K562 (cell line): ENCODE measurements at regions not wholly inside any gene's neighbourhood (a gene's known extent, or its start where the extent isn't known, plus 50 kb on each side); places are given as distances from the start of the nearest gene placed in this dataset.

ENCODE experiments used
- ATAC-seq: fragments of 200-7000 bp; cut with Tn5 transposase; 3 replicates; pipeline ENCODE4 v1.9.1; 2020; ENCODE audit warnings: moderate library complexity
- BruUV-seq: library from RNA; stranded (reverse); fragments of 400-500 nt; replicated peaks from 2 replicates; lab custom pipeline; 2021; lab: Mats Ljungman, UMichigan
- CTCF ChIA-PET: fragments of 300-600 bp; formaldehyde crosslinking; extraction: SDS; loops from one replicate; lab custom pipeline; 2021; ENCODE audit warnings: low intra/inter-chr PET ratio; lab: Yijun Ruan, JAX
- POLR2A ChIA-PET: fragments of 300-600, 350-650 bp; sonication (Branson Sonifier 250); formaldehyde crosslinking; extraction: SDS; loops from one replicate; lab custom pipeline; 2021; ENCODE audit warnings: antibody characterized with exemption, inconsistent platforms; lab: Yijun Ruan, JAX
- DNase-seq, 4 experiments: peaks; one replicate each; pipeline versions ENCODE4 v3.0.0 to v3.0.0-alpha.2; 2011 to 2018; ENCODE audit warnings: low spot score in 3 of 4, mixed read lengths in 3 of 4; ENCODE audit errors: extremely low read depth in 1 of 4
- FAIRE-seq: peaks from 2 replicates; lab custom pipeline; 2011; peaks lifted over from hg19 to GRCh38; lab: Jason Lieb, UNC
- H2AFZ ChIP-seq: 2 replicates; pipeline ENCODE4 v1.6.0; 2011; ENCODE audit warnings: low read depth, low read length, control low read depth, inconsistent platforms
- H3K27ac ChIP-seq: fragments of 200-600 bp; 3 replicates; pipeline ENCODE4 v1.8.0; 2011; ENCODE audit warnings: low read depth, mild to moderate bottlenecking, control low read depth, inconsistent platforms, low read length, moderate library complexity, mixed read lengths; ENCODE audit errors: extremely low read depth
- H3K27me3 ChIP-seq, 2 experiments: fragments of 300-600 bp in 1 of 2; 2 replicates in 1 of 2; 3 replicates in 1 of 2; pipeline versions ENCODE4 v1.6.0 to v1.8.0; 2011; ENCODE audit warnings: inconsistent platforms in 2 of 2, low read length in 2 of 2, mild to moderate bottlenecking in 1 of 2, mixed read lengths in 1 of 2, moderate library complexity in 1 of 2; ENCODE audit not compliant: control insufficient read depth in 2 of 2, insufficient read depth in 2 of 2
- H3K36me3 ChIP-seq: fragments of 300-600 bp; 3 replicates; pipeline ENCODE4 v1.8.0; 2011; ENCODE audit warnings: mild to moderate bottlenecking, low read length, inconsistent platforms; ENCODE audit not compliant: control insufficient read depth, insufficient read depth
- H3K4me1 ChIP-seq, 2 experiments: fragments of 200-600 bp in 1 of 2; replicated peaks in 1 of 2; 2 replicates in 1 of 2; 3 replicates in 1 of 2; pipeline versions ENCODE4 v1.5.1 to v1.8.0; 2011; ENCODE audit warnings: inconsistent platforms in 2 of 2, low read length in 2 of 2, mild to moderate bottlenecking in 1 of 2, mixed read lengths in 1 of 2, moderate library complexity in 1 of 2; ENCODE audit not compliant: control insufficient read depth in 2 of 2, insufficient read depth in 2 of 2
- H3K4me2 ChIP-seq: 2 replicates; pipeline ENCODE4 v1.6.1; 2011; ENCODE audit warnings: low read length, control low read depth, inconsistent platforms, mixed read lengths; ENCODE audit not compliant: insufficient read depth
- H3K4me3 ChIP-seq: fragments of 200-600 bp; sonication (generic), shearing (Covaris generic); 2 replicates; pipeline ENCODE4 v1.5.1; 2016; ENCODE audit warnings: control low read depth, inconsistent platforms
- H3K79me2 ChIP-seq: fragments of 200-600 bp; 3 replicates; pipeline ENCODE4 v1.8.0; 2011; ENCODE audit warnings: low read length, inconsistent platforms; ENCODE audit not compliant: control insufficient read depth, insufficient read depth
- H3K9ac ChIP-seq, 2 experiments: 2 replicates each; pipeline versions ENCODE4 v1.6.0 to v1.6.1; 2011; ENCODE audit warnings: low read depth in 2 of 2, low read length in 2 of 2, control low read depth in 1 of 2, inconsistent platforms in 1 of 2, mild to moderate bottlenecking in 1 of 2, mixed read lengths in 1 of 2; ENCODE audit not compliant: insufficient read depth in 1 of 2
- H3K9me1 ChIP-seq: one replicate; pipeline ENCODE4 v1.6.0; 2011; ENCODE audit warnings: inconsistent platforms, mild to moderate bottlenecking, low read length, moderate library complexity; ENCODE audit not compliant: control insufficient read depth, insufficient read depth
- H3K9me3 ChIP-seq: replicated peaks from 2 replicates; pipeline ENCODE4 v1.5.1; 2011; ENCODE audit warnings: low read depth, low read length, inconsistent platforms; ENCODE audit not compliant: control insufficient read depth, insufficient read depth
- H4K20me1 ChIP-seq: replicated peaks from 2 replicates; pipeline ENCODE4 v1.6.1; 2011; ENCODE audit warnings: low read length, inconsistent platforms, mixed read lengths; ENCODE audit not compliant: control insufficient read depth, insufficient read depth
- NCOA1 ChIP-seq: fragments of 450-650 bp; IDR thresholded peaks from 2 replicates; pipeline ENCODE4 v1.6.1; 2016; ENCODE audit warnings: low read depth
- NFXL1 ChIP-seq: fragments of 450-650 bp; formaldehyde crosslinking; IDR thresholded peaks from 2 replicates; pipeline ENCODE4 v1.4.0; 2021; ENCODE audit warnings: mild to moderate bottlenecking
- PHB ChIP-seq: fragments of 250-450 bp; sonication (Bioruptor Pico); IDR thresholded peaks from 2 replicates; pipeline ENCODE4 v1.5.0; 2021
- ZNF431 ChIP-seq: sonication (generic); formaldehyde crosslinking; IDR thresholded peaks from 2 replicates; pipeline ENCODE4 v1.8.0; 2022; ENCODE audit warnings: mild to moderate bottlenecking, missing genetic modification reagents
- ZNF444 ChIP-seq: fragments of 250-450 bp; sonication (Bioruptor Pico); IDR thresholded peaks from 2 replicates; pipeline ENCODE4 v1.4.0; 2020; ENCODE audit warnings: mild to moderate bottlenecking, moderate library complexity
- WGBS: fragments of 100-300 bp; shearing (Covaris generic); methylation state at CpG from one replicate; pipeline ENCODE4 v1.1.6; 2016; ENCODE audit warnings: low coverage, mixed read lengths; ENCODE audit not compliant: insufficient coverage; ENCODE audit errors: missing lambda C conversion rate; 5-methylcytosine and 5-hydroxymethylcytosine counted together
- in situ Hi-C: fragments of 300-500 bp; cut with MboI; formaldehyde crosslinking; loops from 4 replicates; pipeline ENCODE4 v1.15.0; 2018; ENCODE audit warnings: inconsistent platforms, mixed read lengths
- intact Hi-C: fragments of 100-400 bp; cut with micrococcal nuclease; formaldehyde crosslinking; loops from 2 replicates; pipeline ENCODE4 v1.14.2; 2022
- TF ChIP-seq, protein P1 (sequence below), 3 experiments: fragments of 200-800 bp in 1 of 3; sonication (Bioruptor generic) in 1 of 3; sonication (generic) in 1 of 3; formaldehyde crosslinking in 1 of 3; IDR thresholded peaks; 2 replicates each; pipeline versions ENCODE4 v1.6.1 to v1.8.0; 2016 to 2022; ENCODE audit warnings: mild to moderate bottlenecking in 2 of 3, missing compliant biosample characterization in 2 of 3, missing genetic modification characterization in 2 of 3, missing genetic modification reagents in 1 of 3
- TF ChIP-seq, protein P2 (sequence below): sonication (generic); formaldehyde crosslinking; IDR thresholded peaks from 2 replicates; pipeline ENCODE4 v1.8.1; 2022; ENCODE audit warnings: missing genetic modification reagents
- TF ChIP-seq, protein P3 (sequence below): fragments of 200-800 bp; sonication (Bioruptor generic); IDR thresholded peaks from 2 replicates; pipeline ENCODE4 v1.6.1; 2016; ENCODE audit warnings: missing genetic modification characterization, missing compliant biosample characterization

DNA sequence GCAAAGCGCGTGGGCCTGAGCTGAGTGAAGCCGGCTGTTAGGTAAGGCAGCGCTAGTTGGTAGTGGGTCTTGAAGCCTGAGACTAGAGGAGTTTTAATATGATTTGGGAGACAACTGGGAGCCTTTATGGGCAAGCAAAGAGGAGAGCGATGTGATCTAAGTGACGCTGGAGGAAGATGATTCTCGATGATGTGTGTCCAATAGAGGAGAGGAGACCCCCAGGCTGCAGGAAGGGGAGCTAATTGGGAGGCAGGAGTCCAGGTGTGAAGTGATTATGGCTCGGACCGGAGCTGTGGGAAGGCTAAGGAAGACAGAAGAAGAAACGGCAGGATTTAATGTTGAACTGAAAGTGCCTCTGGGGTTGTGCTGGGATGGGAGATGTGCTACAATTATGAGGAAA is 482.9 kb upstream of the KIF2A start (continued):
- no peak for TF ChIP-seq ZNF431 (CRISPR knock-in tag)

DNA sequence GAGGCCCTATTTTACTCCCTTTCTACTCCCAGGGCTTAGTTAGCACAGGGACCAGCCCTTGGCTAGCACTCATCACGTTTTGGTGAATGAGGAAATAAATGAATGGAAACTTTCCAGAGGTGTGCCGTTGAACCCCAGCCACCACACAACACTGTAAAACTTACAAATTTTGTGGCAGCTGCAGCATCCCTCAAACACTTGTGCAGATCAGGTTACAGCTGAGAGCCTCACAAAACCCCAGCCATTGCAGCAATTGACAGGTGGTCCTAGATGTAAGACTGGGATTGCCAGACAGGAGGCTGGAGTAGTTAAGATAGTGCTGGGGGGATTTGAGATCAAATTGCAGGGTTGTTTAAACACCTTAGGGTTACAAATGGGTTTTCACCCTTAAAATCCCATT is 482.2 kb upstream of the KIF2A start:
- ChIA-PET CTCF (no interaction called here), POLR2A (interaction anchor here (1.5 kb wide), 1 partner anchor 8 kb away, joined by 5 read pairs; no protein-coding TSS in a partner anchor)
- H3K4me1 ChIP-seq = no peaks in the 10 kb centered on the region
- H3K4me3 ChIP-seq = no peak overlapping the region
- H3K27me3 ChIP-seq = peaks cover 0 to 13% of the 10 kb centered on the region in 2 experiments; a peak in 2 of 5 replicates
- H3K79me2 ChIP-seq = no peaks in the 10 kb centered on the region
- no peaks in the 10 kb centered on the region for H3K9me3 ChIP-seq
- in situ Hi-C loops = no loop called here
- H3K9me1 ChIP-seq = no peaks in the 10 kb centered on the region
- no peak overlapping the region for H3K27ac ChIP-seq
- no peaks in the 10 kb centered on the region for H4K20me1 ChIP-seq
- intact Hi-C loops = no loop called here
- BruUV-seq = no TSS peak
- FAIRE-seq (no peak), ATAC-seq (no peak), DNase-seq (no peak)
- H2AFZ ChIP-seq = no peak overlapping the region
- WGBS = 0% methylated on average over 2 of the region's 2 CpGs
- H3K4me2 ChIP-seq = no peak overlapping the region
- no peaks in the 10 kb centered on the region for H3K36me3 ChIP-seq
- TF ChIP-seq, protein P1, sequence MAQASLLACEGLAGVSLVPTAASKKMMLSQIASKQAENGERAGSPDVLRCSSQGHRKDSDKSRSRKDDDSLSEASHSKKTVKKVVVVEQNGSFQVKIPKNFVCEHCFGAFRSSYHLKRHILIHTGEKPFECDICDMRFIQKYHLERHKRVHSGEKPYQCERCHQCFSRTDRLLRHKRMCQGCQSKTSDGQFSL (CRISPR knock-in tag; IDR thresholded peaks at IDR 0.05) = no peak
- TF ChIP-seq, protein P1 (tag; IDR thresholded peaks at IDR 0.05) = no peak
- no peak for TF ChIP-seq NFXL1 (CRISPR knock-in tag)
- no peak for TF ChIP-seq ZNF444 (CRISPR knock-in tag)
- TF ChIP-seq, protein P2, sequence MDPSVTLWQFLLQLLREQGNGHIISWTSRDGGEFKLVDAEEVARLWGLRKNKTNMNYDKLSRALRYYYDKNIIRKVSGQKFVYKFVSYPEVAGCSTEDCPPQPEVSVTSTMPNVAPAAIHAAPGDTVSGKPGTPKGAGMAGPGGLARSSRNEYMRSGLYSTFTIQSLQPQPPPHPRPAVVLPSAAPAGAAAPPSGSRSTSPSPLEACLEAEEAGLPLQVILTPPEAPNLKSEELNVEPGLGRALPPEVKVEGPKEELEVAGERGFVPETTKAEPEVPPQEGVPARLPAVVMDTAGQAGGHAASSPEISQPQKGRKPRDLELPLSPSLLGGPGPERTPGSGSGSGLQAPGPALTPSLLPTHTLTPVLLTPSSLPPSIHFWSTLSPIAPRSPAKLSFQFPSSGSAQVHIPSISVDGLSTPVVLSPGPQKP (CRISPR knock-in tag) = no peak
- TF ChIP-seq, protein P3, sequence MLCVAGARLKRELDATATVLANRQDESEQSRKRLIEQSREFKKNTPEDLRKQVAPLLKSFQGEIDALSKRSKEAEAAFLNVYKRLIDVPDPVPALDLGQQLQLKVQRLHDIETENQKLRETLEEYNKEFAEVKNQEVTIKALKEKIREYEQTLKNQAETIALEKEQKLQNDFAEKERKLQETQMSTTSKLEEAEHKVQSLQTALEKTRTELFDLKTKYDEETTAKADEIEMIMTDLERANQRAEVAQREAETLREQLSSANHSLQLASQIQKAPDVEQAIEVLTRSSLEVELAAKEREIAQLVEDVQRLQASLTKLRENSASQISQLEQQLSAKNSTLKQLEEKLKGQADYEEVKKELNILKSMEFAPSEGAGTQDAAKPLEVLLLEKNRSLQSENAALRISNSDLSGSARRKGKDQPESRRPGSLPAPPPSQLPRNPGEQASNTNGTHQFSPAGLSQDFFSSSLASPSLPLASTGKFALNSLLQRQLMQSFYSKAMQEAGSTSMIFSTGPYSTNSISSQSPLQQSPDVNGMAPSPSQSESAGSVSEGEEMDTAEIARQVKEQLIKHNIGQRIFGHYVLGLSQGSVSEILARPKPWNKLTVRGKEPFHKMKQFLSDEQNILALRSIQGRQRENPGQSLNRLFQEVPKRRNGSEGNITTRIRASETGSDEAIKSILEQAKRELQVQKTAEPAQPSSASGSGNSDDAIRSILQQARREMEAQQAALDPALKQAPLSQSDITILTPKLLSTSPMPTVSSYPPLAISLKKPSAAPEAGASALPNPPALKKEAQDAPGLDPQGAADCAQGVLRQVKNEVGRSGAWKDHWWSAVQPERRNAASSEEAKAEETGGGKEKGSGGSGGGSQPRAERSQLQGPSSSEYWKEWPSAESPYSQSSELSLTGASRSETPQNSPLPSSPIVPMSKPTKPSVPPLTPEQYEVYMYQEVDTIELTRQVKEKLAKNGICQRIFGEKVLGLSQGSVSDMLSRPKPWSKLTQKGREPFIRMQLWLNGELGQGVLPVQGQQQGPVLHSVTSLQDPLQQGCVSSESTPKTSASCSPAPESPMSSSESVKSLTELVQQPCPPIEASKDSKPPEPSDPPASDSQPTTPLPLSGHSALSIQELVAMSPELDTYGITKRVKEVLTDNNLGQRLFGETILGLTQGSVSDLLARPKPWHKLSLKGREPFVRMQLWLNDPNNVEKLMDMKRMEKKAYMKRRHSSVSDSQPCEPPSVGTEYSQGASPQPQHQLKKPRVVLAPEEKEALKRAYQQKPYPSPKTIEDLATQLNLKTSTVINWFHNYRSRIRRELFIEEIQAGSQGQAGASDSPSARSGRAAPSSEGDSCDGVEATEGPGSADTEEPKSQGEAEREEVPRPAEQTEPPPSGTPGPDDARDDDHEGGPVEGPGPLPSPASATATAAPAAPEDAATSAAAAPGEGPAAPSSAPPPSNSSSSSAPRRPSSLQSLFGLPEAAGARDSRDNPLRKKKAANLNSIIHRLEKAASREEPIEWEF (CRISPR knock-in tag) = no peak
- no peak for TF ChIP-seq NCOA1
- TF ChIP-seq PHB (CRISPR knock-in tag) = no peak
- no peak overlapping the region for H3K9ac ChIP-seq
